HT-29 (cell line): ENCODE measurements at regions not wholly inside any gene's neighbourhood (a gene's known extent, or its start where the extent isn't known, plus 50 kb on each side); places are given as distances from the start of the nearest gene placed in this dataset. TPM values are rescaled to one million over a fixed set of nuclear protein-coding genes. Genes with fewer than 3 reads are reported as not detected.
"Not testable (repeated sequence)": the region's sequence is repeated elsewhere in the genome, so short reads cannot be mapped to it uniquely, and the experiment has no call there.

Source experiments
- DNase-seq: peaks from one replicate; pipeline ENCODE4 v3.0.0-alpha.2; 2015; ENCODE audit warnings: low spot score
- small RNA-seq: library from RNA; depleted of rRNA; stranded (forward); fragments of <200 nt; gene quantifications from one replicate; pipeline ENCODE3, GENCODE V24; 2014

GRCh38 chr6:15158821-15159619, 86.8 kb upstream of the JARID2 start:
- DNase-seq = no peak

DNA sequence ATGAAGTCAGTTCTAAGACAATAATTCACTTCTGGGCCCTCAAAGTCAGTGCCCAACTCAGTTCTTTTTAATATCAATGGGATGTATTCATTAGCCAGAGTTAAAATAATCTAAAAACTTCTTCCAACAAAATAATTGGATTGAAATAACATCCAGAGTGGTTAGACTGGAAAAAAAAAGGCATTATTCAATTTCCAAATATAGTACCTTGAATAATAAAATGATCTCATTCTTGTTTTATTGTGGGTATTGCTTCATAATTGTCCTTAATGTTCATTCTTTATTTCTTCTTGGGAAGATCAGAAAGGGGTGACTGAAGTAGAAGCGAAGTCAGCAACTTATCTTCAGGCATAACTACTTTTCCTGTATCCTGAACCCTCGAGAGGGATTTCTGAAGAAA, 85.1 kb upstream of the JARID2 start:
- DNase-seq = no peak

DNA sequence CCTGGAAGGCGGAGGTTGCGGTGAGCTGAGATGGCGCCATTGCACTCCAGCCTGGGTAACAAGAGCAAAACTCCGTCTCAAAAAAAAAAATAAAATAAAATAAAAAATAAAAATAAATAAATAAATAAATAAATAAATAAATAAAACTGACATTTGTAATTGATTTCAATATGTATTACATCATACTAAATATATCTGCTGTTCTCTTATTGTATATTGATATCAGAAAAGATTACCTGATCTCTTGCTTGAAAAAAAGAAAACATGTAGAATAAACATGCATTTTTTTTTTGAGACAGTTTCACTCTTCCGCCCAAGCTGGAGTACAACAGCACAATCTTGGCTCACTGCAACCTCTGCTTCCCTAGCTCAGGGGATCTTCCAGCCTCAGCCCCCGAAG, 81.0 kb upstream of the JARID2 start:
- DNase-seq = not testable (repeated sequence)

DNA sequence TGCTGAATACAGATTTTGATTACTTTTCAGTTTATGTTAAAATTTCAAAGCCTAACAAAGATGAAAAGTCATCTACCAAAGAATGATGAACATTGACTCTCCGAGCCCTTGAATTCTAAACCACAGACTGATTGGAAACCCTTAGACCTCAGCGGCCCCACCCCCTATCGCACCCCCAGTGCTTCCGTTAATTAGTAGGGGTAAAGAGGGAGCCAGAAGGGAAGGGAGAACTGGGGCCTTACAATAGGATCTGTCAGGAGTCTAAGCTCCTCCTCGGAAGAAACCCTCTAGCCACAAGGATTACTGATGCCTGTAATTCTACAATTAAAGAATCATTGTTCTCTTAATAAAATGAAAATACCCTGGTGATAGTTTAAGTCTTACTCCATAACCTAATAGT, 79.7 kb upstream of the JARID2 start:
- no peak for DNase-seq

GRCh38 chr6:15170126-15170525, 75.7 kb upstream of the JARID2 start:
- DNase-seq = no peak

GRCh38 chr6:15171026-15171425, 74.8 kb upstream of the JARID2 start:
- no peak for DNase-seq

- no peak for DNase-seq
Observed at GRCh38 chr6:15176816-15177370, 69.0 kb upstream of the JARID2 start.

DNA sequence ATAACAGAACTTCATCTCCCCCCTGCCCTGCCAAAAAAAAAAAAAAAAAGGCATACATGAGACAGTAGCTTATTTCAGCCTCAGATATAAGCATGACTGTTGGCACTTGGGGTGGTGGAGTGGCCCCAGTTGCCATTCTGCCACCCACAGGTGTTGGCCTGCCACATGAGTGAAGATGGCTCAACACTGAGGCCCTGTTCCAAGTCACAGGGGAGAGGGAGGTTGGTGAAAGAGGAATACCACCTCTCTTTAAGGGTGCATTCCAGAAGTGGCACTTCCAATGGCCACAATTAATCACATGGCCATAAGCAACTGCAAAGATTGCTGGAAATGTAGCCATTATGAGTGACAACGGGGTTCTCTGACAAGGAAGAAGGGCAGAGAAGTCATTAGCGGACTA, 61.9 kb upstream of the JARID2 start:
- DNase-seq = no peak

DNA sequence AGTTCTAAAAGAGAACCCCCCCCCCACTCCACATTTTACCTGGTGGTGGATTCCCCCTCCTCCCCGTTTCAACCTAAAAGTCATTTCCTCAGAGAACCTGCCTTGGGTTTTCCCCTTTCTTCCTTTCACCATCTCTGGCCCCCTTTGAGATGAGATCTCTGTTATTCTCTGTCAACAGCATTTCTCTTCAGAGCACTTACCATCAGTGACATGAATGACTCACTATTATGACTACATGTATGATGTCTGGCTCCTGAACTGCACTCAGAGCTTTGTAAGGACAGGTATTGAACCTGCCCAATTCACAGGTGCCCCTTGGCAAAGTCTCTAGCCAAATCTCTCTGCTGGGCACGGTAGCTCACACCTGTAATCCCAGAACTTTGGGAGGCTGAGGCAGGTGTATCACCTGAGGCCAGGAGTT, 61.4 kb upstream of the JARID2 start:
- DNase-seq = no peak

GRCh38 chr6:15185111-15185510, 60.8 kb upstream of the JARID2 start:
- DNase-seq = not testable (repeated sequence)

DNA sequence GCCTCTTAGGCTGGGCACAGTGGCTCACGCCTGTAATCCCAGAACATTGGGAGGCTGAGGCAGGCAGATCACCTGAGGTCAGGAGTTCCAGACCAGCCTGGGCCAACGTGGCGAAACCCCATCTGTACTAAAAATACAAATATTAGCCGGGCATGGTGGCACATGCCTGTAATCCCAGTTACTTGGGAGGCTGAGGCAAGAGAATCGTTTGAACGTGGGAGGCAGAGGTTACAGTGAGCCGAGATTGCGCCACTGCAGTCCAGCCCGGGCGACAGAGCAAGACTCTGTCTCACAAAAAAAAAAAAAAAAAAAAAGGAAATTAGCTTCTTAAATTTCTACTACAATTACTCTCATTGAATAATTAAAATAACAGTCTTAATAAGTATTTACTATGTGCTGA, 52.4 kb upstream of the JARID2 start:
- not testable (repeated sequence) for DNase-seq

DNA sequence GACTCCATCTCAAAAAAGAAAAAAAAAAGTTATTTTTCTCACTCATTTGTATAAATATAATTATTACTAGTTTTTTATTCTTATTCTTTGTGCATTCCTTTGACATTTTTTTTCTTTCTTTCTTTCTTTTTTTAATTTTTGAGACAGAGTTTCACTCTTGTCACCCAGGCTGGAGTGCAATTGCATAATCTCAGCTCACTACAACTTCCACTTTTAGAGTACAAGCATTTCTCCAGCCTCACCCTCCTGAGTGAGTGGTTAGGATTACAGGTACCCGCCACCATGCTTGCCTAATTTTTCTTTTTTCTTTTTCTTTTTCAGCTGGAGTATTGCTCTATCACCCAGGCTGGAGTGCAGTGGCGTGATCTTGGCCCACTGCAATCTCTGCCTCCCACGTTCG, 51.4 kb upstream of the JARID2 start:
- no peak for DNase-seq

Small RNAs in the stretch of these regions (small RNA-seq; reads per million reads assigned to genes)
- gene RN7SL332P (not detected), gene RNU6-793P (not detected)
